AG09319 (cell line): ENCODE measurements at regions not wholly inside any gene's neighbourhood (a gene's known extent, or its start where the extent isn't known, plus 50 kb on each side); places are given as distances from the start of the nearest gene placed in this dataset.
A peak's percentile ranks its signal among the peaks of the same experiment; 100 is the strongest.

Source experiments
- DNase-seq: peaks from one replicate; pipeline ENCODE4 v3.0.0-alpha.2; 2010; ENCODE audit warnings: low read depth; ENCODE audit errors: extremely low read depth
- CTCF ChIP-seq: IDR thresholded peaks from 2 replicates; pipeline ENCODE4 v1.5.1; 2011; ENCODE audit warnings: low read depth, mild to moderate bottlenecking, inconsistent platforms, low read length, moderate library complexity

GRCh38 chr14:27410981-27411380 lies 813.1 kb upstream of the NOVA1 start:
- TF ChIP-seq CTCF: no peak
- DNase-seq: no peak

- DNase-seq: no peak
- TF ChIP-seq CTCF: no peak
Observed at GRCh38 chr14:27427796-27428195, 830.0 kb upstream of the NOVA1 start.

GRCh38 chr14:27435923-27436670 lies 838.3 kb upstream of the NOVA1 start:
- TF ChIP-seq CTCF: no peak
- DNase-seq: no peak

- DNase-seq: no peak
- no peak for TF ChIP-seq CTCF
Observed at GRCh38 chr14:27484633-27485032, 886.8 kb upstream of the NOVA1 start.

- DNase-seq: no peak
- TF ChIP-seq CTCF: no peak
Observed at GRCh38 chr14:27485193-27485592, 887.4 kb upstream of the NOVA1 start.

- TF ChIP-seq CTCF: no peak
Observed at GRCh38 chr14:27506272-27506671, 908.4 kb upstream of the NOVA1 start.

GRCh38 chr14:27528328-27528727 lies 930.5 kb upstream of the NOVA1 start:
- no peak for DNase-seq
- peak; percentile 20; the same call in 1 of the 2 replicates for TF ChIP-seq CTCF

More at GRCh38 chr14:27506272-27506671, 908.4 kb upstream of the NOVA1 start:
- no peak for DNase-seq
